ENCODE measurements at regions not wholly inside any gene's neighbourhood (a gene's known extent, or its start where the extent isn't known, plus 50 kb on each side); places are given as distances from the start of the nearest gene placed in this dataset.

- ChIA-PET CTCF (no interaction called here), POLR2A (ENCODE audit: low non-redundant PET) (no interaction called here)
- Histone ChIP-seq H3K4me1 (ENCODE audit: insufficient read depth, low read length, poor library complexity, severe bottlenecking) (no peaks in the 10 kb centered on the region), H3K36me3 (ENCODE audit: insufficient read depth, low read length, poor library complexity, severe bottlenecking) (no peaks in the 10 kb centered on the region), H3K4me3 (ENCODE audit: low read depth, low read length, poor library complexity, severe bottlenecking) (no peak overlapping the region), H3K9me3 (ENCODE audit: low read depth, low read length, poor library complexity, severe bottlenecking) (no peaks in the 10 kb centered on the region), H3K27me3 (replicated peaks; ENCODE audit: insufficient read depth, low read depth, low read length, poor library complexity) (no peaks in the 10 kb centered on the region), H3K27ac (ENCODE audit: low read depth, low read length, poor library complexity, severe bottlenecking) (no peak overlapping the region)
- intact Hi-C loops (cut with micrococcal nuclease; ENCODE audit: unreplicated experiment), result no loop called here
- BruUV-seq (replicated peaks), result no TSS peak
- no peak for DNase-seq (ENCODE audit: low spot score)
- no peak for TF ChIP-seq CTCF (conservative IDR thresholded peaks at IDR 0.05; ENCODE audit: low read depth, low read length)
- TF ChIP-seq EZH2 (IDR thresholded peaks at IDR 0.05; ENCODE audit: borderline replicate concordance, low read depth, low read length, poor library complexity, severe bottlenecking), result no peak
Measured at GRCh38 chr14:48693793-48694192, 892.4 kb downstream of the RPS29 start.

GRCh38 chr14:48690349-48690748, 895.8 kb downstream of the RPS29 start:
- intact Hi-C loops (cut with micrococcal nuclease; ENCODE audit: unreplicated experiment), result no loop called here
- Histone ChIP-seq H3K9me3 (ENCODE audit: low read depth, low read length, poor library complexity, severe bottlenecking) (no peaks in the 10 kb centered on the region), H3K4me1 (ENCODE audit: insufficient read depth, low read length, poor library complexity, severe bottlenecking) (no peaks in the 10 kb centered on the region), H3K27me3 (replicated peaks; ENCODE audit: insufficient read depth, low read depth, low read length, poor library complexity) (no peaks in the 10 kb centered on the region), H3K4me3 (ENCODE audit: low read depth, low read length, poor library complexity, severe bottlenecking) (no peak overlapping the region), H3K27ac (ENCODE audit: low read depth, low read length, poor library complexity, severe bottlenecking) (no peak overlapping the region), H3K36me3 (ENCODE audit: insufficient read depth, low read length, poor library complexity, severe bottlenecking) (no peaks in the 10 kb centered on the region)
- POLR2A ChIA-PET (ENCODE audit: low non-redundant PET), result no interaction called here
- TF ChIP-seq EZH2 (IDR thresholded peaks at IDR 0.05; ENCODE audit: borderline replicate concordance, low read depth, low read length, poor library complexity, severe bottlenecking) (no peak), CTCF (conservative IDR thresholded peaks at IDR 0.05; ENCODE audit: low read depth, low read length) (peak; percentile 59)
- CTCF ChIA-PET, result no interaction called here
- BruUV-seq (replicated peaks), result no TSS peak
- peak; percentile 52 for DNase-seq (ENCODE audit: low spot score)

- no peaks in the 10 kb centered on the region for H3K9me3 ChIP-seq (ENCODE audit: low read depth, low read length, poor library complexity, severe bottlenecking)
- no peak for DNase-seq (ENCODE audit: low spot score)
- BruUV-seq (replicated peaks), result no TSS peak
Measured at GRCh38 chr14:48686650-48687049, 899.5 kb downstream of the RPS29 start.

More at GRCh38 chr14:48686650-48687049, 899.5 kb downstream of the RPS29 start:
- Histone ChIP-seq H3K27me3 (replicated peaks; ENCODE audit: insufficient read depth, low read depth, low read length, poor library complexity) (peaks cover 4% of the 10 kb centered on the region), H3K4me3 (ENCODE audit: low read depth, low read length, poor library complexity, severe bottlenecking) (no peak overlapping the region), H3K27ac (ENCODE audit: low read depth, low read length, poor library complexity, severe bottlenecking) (no peak overlapping the region), H3K36me3 (ENCODE audit: insufficient read depth, low read length, poor library complexity, severe bottlenecking) (no peaks in the 10 kb centered on the region), H3K4me1 (ENCODE audit: insufficient read depth, low read length, poor library complexity, severe bottlenecking) (no peaks in the 10 kb centered on the region)
- no peak for TF ChIP-seq CTCF (conservative IDR thresholded peaks at IDR 0.05; ENCODE audit: low read depth, low read length)
- TF ChIP-seq EZH2 (IDR thresholded peaks at IDR 0.05; ENCODE audit: borderline replicate concordance, low read depth, low read length, poor library complexity, severe bottlenecking), result no peak
- CTCF ChIA-PET, result no interaction called here
- POLR2A ChIA-PET (ENCODE audit: low non-redundant PET), result no interaction called here
- intact Hi-C loops (cut with micrococcal nuclease; ENCODE audit: unreplicated experiment), result no loop called here
